IMR-90 (cell line): ENCODE measurements at regions not wholly inside any gene's neighbourhood (a gene's known extent, or its start where the extent isn't known, plus 50 kb on each side); places are given as distances from the start of the nearest gene placed in this dataset.

Source experiments
- ATAC-seq: fragments of 200-7000 bp; cut with Tn5 transposase; 2 replicates; pipeline ENCODE4 v1.9.1; 2020; ENCODE audit warnings: low read depth, mild to moderate bottlenecking, moderate library complexity
- BruUV-seq: library from RNA; stranded (reverse); fragments of 400-500 nt; replicated peaks from 2 replicates; lab custom pipeline; 2021; lab: Mats Ljungman, UMichigan
- CTCF ChIA-PET: fragments of 300-600 bp; formaldehyde crosslinking; extraction: SDS; loops from one replicate; lab custom pipeline; 2021; ENCODE audit warnings: antibody characterized with exemption; lab: Yijun Ruan, JAX
- POLR2A ChIA-PET: fragments of 300-600 bp; sonication (Branson Sonifier 250); formaldehyde crosslinking; loops from one replicate; lab custom pipeline; 2022; ENCODE audit warnings: antibody characterized with exemption; ENCODE audit not compliant: unreplicated experiment; lab: Charles Lee
- DNase-seq: peaks from one replicate; pipeline ENCODE4 v3.0.0; 2013
- H2AFZ ChIP-seq: replicated peaks from 2 replicates; pipeline ENCODE3; 2013; ENCODE audit warnings: low read length, mild to moderate bottlenecking; ENCODE audit not compliant: poor library complexity
- H2AK5ac ChIP-seq: 2 replicates; pipeline ENCODE4 v1.6.1; 2013; ENCODE audit warnings: low read depth, low read length, inconsistent platforms
- H2AK9ac ChIP-seq: replicated peaks from 2 replicates; pipeline ENCODE3; 2013; ENCODE audit warnings: mild to moderate bottlenecking, low read depth, low read length, moderate library complexity; ENCODE audit not compliant: poor library complexity
- H2BK120ac ChIP-seq: 2 replicates; pipeline ENCODE4 v1.6.1; 2013; ENCODE audit warnings: low read depth, low read length, inconsistent platforms
- H2BK15ac ChIP-seq: 3 replicates; pipeline ENCODE4 v1.6.1; 2013; ENCODE audit warnings: low read depth, low read length, inconsistent platforms
- H2BK20ac ChIP-seq: 2 replicates; pipeline ENCODE4 v1.6.1; 2013; ENCODE audit warnings: low read depth, mild to moderate bottlenecking, inconsistent platforms, low read length, moderate library complexity
- H2BK5ac ChIP-seq: 2 replicates; pipeline ENCODE4 v1.6.1; 2013; ENCODE audit warnings: mild to moderate bottlenecking, low read depth, low read length, inconsistent platforms; ENCODE audit not compliant: poor library complexity, severe bottlenecking
- H3K14ac ChIP-seq: replicated peaks from 2 replicates; pipeline ENCODE4 v1.6.1; 2013; ENCODE audit warnings: low read depth, low read length, inconsistent platforms
- H3K18ac ChIP-seq: 2 replicates; pipeline ENCODE4 v1.6.1; 2013; ENCODE audit warnings: low read depth, low read length, control low read depth
- H3K23ac ChIP-seq: 2 replicates; pipeline ENCODE4 v1.6.1; 2013; ENCODE audit warnings: low read depth, low read length, inconsistent platforms
- H3K27ac ChIP-seq: 2 replicates; pipeline ENCODE4 v1.5.1; 2013; ENCODE audit warnings: mild to moderate bottlenecking, control low read depth, low read length; ENCODE audit not compliant: insufficient read depth
- H3K27me3 ChIP-seq: 2 replicates; pipeline ENCODE4 v1.6.1; 2013; ENCODE audit warnings: low read length; ENCODE audit not compliant: control insufficient read depth, insufficient read depth
- H3K36me3 ChIP-seq: 2 replicates; pipeline ENCODE4 v1.6.1; 2013; ENCODE audit warnings: low read length, mixed read lengths; ENCODE audit not compliant: control insufficient read depth, insufficient read depth
- H3K4ac ChIP-seq: 2 replicates; pipeline ENCODE4 v1.6.1; 2013; ENCODE audit warnings: low read depth, low read length, inconsistent platforms
- H3K4me1 ChIP-seq: 2 replicates; pipeline ENCODE4 v1.6.1; 2013; ENCODE audit warnings: low read length, mixed read lengths; ENCODE audit not compliant: control insufficient read depth, insufficient read depth
- H3K4me2 ChIP-seq: 2 replicates; pipeline ENCODE4 v1.6.1; 2013; ENCODE audit warnings: low read depth, mild to moderate bottlenecking, control low read depth, low read length, moderate library complexity
- H3K4me3 ChIP-seq: 2 replicates; pipeline ENCODE4 v1.5.1; 2013; ENCODE audit warnings: low read depth, mild to moderate bottlenecking, control low read depth, low read length, moderate library complexity; ENCODE audit not compliant: insufficient read depth
- H3K56ac ChIP-seq: 2 replicates; pipeline ENCODE4 v1.6.1; 2013; ENCODE audit warnings: low read length, inconsistent platforms; ENCODE audit not compliant: insufficient read depth; ENCODE audit errors: extremely low read depth
- H3K79me1 ChIP-seq, 2 experiments: 2 replicates each; pipeline ENCODE4 v1.6.1; 2013; ENCODE audit warnings: low read length in 2 of 2, inconsistent platforms in 1 of 2, low read depth in 1 of 2
- H3K9ac ChIP-seq: 2 replicates; pipeline ENCODE4 v1.6.1; 2013; ENCODE audit warnings: low read depth, low read length, control low read depth
- H3K9me1 ChIP-seq: 2 replicates; pipeline ENCODE4 v1.6.1; 2013; ENCODE audit warnings: low read length, inconsistent platforms; ENCODE audit not compliant: insufficient read depth
- H3K9me3 ChIP-seq: 2 replicates; pipeline ENCODE4 v1.6.1; 2013; ENCODE audit warnings: low read length; ENCODE audit not compliant: control insufficient read depth, insufficient read depth
- H4K20me1 ChIP-seq: 2 replicates; pipeline ENCODE4 v1.6.1; 2013; ENCODE audit warnings: low read length, inconsistent platforms; ENCODE audit not compliant: insufficient read depth
- H4K5ac ChIP-seq: 2 replicates; pipeline ENCODE4 v1.6.1; 2013; ENCODE audit warnings: mild to moderate bottlenecking, low read depth, low read length, control low read depth
- H4K8ac ChIP-seq, 2 experiments: 2 replicates each; pipeline ENCODE4 v1.6.1; 2013; ENCODE audit warnings: low read depth in 2 of 2, low read length in 2 of 2, control low read depth in 1 of 2, inconsistent platforms in 1 of 2
- H4K91ac ChIP-seq: 2 replicates; pipeline ENCODE4 v1.6.1; 2013; ENCODE audit warnings: low read depth, low read length, inconsistent platforms; ENCODE audit not compliant: insufficient read depth
- BHLHE40 ChIP-seq: fragments of 150-350 bp; IDR thresholded peaks from 2 replicates; pipeline ENCODE4 v1.6.1; 2016; ENCODE audit warnings: mild to moderate bottlenecking, low read depth, low read length
- CEBPB ChIP-seq: IDR thresholded peaks from 2 replicates; pipeline ENCODE4 v1.6.1; 2012; ENCODE audit warnings: low read depth, low read length, improper control_type of control experiment
- CHD1 ChIP-seq: IDR thresholded peaks from 2 replicates; pipeline ENCODE4 v1.6.1; 2012; ENCODE audit warnings: low read depth, low read length, improper control_type of control experiment
- ELK1 ChIP-seq: fragments of 150-350 bp; IDR thresholded peaks from 2 replicates; pipeline ENCODE4 v1.6.1; 2016; ENCODE audit warnings: low read depth, mild to moderate bottlenecking, low read length, moderate library complexity, borderline replicate concordance
- FOS ChIP-seq: fragments of 150-350 bp; IDR thresholded peaks from 2 replicates; pipeline ENCODE4 v1.6.1; 2016; ENCODE audit warnings: low read depth, low read length
- MAFK ChIP-seq: IDR thresholded peaks from 2 replicates; pipeline ENCODE4 v1.6.1; 2012; ENCODE audit warnings: low read depth, low read length, improper control_type of control experiment
- MAZ ChIP-seq: IDR thresholded peaks from 2 replicates; pipeline ENCODE4 v1.6.1; 2012; ENCODE audit warnings: low read depth, mild to moderate bottlenecking, low read length, improper control_type of control experiment, moderate library complexity, borderline replicate concordance
- MXI1 ChIP-seq: IDR thresholded peaks from 2 replicates; pipeline ENCODE4 v1.6.1; 2012; ENCODE audit warnings: low read depth, mild to moderate bottlenecking, low read length, moderate library complexity, borderline replicate concordance
- NFE2L2 ChIP-seq: fragments of 150-350 bp; IDR thresholded peaks from 2 replicates; pipeline ENCODE4 v1.6.1; 2016; ENCODE audit warnings: low read depth, mild to moderate bottlenecking, low read length
- POLR2A ChIP-seq: IDR thresholded peaks from 2 replicates; pipeline ENCODE4 v1.6.1; 2012; ENCODE audit warnings: mild to moderate bottlenecking, low read depth, low read length
- RAD21 ChIP-seq: IDR thresholded peaks from 2 replicates; pipeline ENCODE4 v1.6.1; 2012; ENCODE audit warnings: low read length, improper control_type of control experiment
- RCOR1 ChIP-seq: IDR thresholded peaks from 2 replicates; pipeline ENCODE4 v1.6.1; 2012; ENCODE audit warnings: mild to moderate bottlenecking, low read length, improper control_type of control experiment; ENCODE audit not compliant: insufficient replicate concordance
- RFX5 ChIP-seq: IDR thresholded peaks from 2 replicates; pipeline ENCODE4 v1.8.0; 2012; ENCODE audit warnings: low read depth, mild to moderate bottlenecking, low read length, moderate library complexity
- SMC3 ChIP-seq: fragments of 150-350 bp; IDR thresholded peaks from 2 replicates; pipeline ENCODE4 v1.6.1; 2016; ENCODE audit warnings: low read depth, mild to moderate bottlenecking, antibody characterized with exemption, low read length, moderate library complexity
- WGBS, 2 experiments: methylation state at CpG; one replicate each; pipeline versions ENCODE4 v1.1.5 to v1.1.7; 2013; ENCODE audit warnings: missing lambda C conversion rate in 2 of 2; ENCODE audit not compliant: insufficient read length in 1 of 2; ENCODE audit errors: extremely low coverage in 2 of 2; 5-methylcytosine and 5-hydroxymethylcytosine counted together
- dilution Hi-C: fragments of 300-500 bp; cut with HindIII; formaldehyde crosslinking; loops from one replicate; pipeline ENCODE4 v1.14.3; 2018; ENCODE audit warnings: low sequenced_read_pairs; ENCODE audit not compliant: unreplicated experiment
- in situ Hi-C: fragments of 300-500 bp; cut with MboI; formaldehyde crosslinking; loops from 3 replicates; pipeline ENCODE4 v1.14.3; 2019; ENCODE audit warnings: low sequenced_read_pairs, inconsistent platforms, mixed read lengths
- intact Hi-C: fragments of 100-400 bp; cut with micrococcal nuclease; formaldehyde crosslinking; loops from 2 replicates; pipeline ENCODE4 v1.10.0; 2022
- TF ChIP-seq, protein P1 (sequence below): conservative IDR thresholded peaks from 2 replicates; pipeline ENCODE4 v1.5.1; 2012; ENCODE audit warnings: mild to moderate bottlenecking, low read depth, low read length, improper control_type of control experiment
- TF ChIP-seq, protein P2 (sequence below): fragments of 150-350 bp; IDR thresholded peaks from 2 replicates; pipeline ENCODE4 v1.6.1; 2017; ENCODE audit warnings: mild to moderate bottlenecking, antibody characterized with exemption, low read length, low read depth

GRCh38 chr16:86680162-86680561 lies 101.8 kb downstream of the FOXL1 start:
- Histone ChIP-seq H3K56ac (peak overlapping the region; percentile 39; the same call in 1 of the 2 replicates), H3K4me1 (peaks cover 8% of the 10 kb centered on the region), H2BK5ac (peak overlapping the region; percentile 76), H3K9me1 (no peaks in the 10 kb centered on the region; the same call in none of the 2 replicates), H2BK15ac (peak overlapping the region; percentile 75; the same call in 2 of the 3 replicates), H4K91ac (no peak overlapping the region; the same call in 1 of the 2 replicates), H3K27me3 (no peaks in the 10 kb centered on the region; the same call in 1 of the 2 replicates), H4K5ac (no peak overlapping the region), H3K4me2 (peak overlapping the region; percentile 28; the same call in 1 of the 2 replicates), H2BK20ac (peak overlapping the region; percentile 90), H2AFZ (no peak overlapping the region), H3K27ac (no peak overlapping the region), H3K4me3 (no peak overlapping the region), H3K18ac (no peak overlapping the region; the same call in 1 of the 2 replicates), H2AK5ac (peak overlapping the region; percentile 87; the same call in 1 of the 2 replicates), H2BK120ac (peak overlapping the region; percentile 81), H3K9me3 (no peaks in the 10 kb centered on the region), H4K8ac (peak overlapping the region; percentile 51 to 74; a peak in 3 of 4 replicates), H4K20me1 (no peaks in the 10 kb centered on the region), H3K23ac (peak overlapping the region; percentile 26; the same call in 1 of the 2 replicates), H2AK9ac (peak overlapping the region; percentile 35), H3K36me3 (no peaks in the 10 kb centered on the region), H3K14ac (no peak overlapping the region; the same call in 1 of the 2 replicates), H3K79me1 (no peaks in the 10 kb centered on the region; a peak in 1 of 4 replicates), H3K9ac (no peak overlapping the region), H3K4ac (peak overlapping the region; percentile 83; the same call in 1 of the 2 replicates)
- no peak for TF ChIP-seq NFE2L2
- TF ChIP-seq, protein P1, sequence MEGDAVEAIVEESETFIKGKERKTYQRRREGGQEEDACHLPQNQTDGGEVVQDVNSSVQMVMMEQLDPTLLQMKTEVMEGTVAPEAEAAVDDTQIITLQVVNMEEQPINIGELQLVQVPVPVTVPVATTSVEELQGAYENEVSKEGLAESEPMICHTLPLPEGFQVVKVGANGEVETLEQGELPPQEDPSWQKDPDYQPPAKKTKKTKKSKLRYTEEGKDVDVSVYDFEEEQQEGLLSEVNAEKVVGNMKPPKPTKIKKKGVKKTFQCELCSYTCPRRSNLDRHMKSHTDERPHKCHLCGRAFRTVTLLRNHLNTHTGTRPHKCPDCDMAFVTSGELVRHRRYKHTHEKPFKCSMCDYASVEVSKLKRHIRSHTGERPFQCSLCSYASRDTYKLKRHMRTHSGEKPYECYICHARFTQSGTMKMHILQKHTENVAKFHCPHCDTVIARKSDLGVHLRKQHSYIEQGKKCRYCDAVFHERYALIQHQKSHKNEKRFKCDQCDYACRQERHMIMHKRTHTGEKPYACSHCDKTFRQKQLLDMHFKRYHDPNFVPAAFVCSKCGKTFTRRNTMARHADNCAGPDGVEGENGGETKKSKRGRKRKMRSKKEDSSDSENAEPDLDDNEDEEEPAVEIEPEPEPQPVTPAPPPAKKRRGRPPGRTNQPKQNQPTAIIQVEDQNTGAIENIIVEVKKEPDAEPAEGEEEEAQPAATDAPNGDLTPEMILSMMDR = no peak
- TF ChIP-seq, protein P2, sequence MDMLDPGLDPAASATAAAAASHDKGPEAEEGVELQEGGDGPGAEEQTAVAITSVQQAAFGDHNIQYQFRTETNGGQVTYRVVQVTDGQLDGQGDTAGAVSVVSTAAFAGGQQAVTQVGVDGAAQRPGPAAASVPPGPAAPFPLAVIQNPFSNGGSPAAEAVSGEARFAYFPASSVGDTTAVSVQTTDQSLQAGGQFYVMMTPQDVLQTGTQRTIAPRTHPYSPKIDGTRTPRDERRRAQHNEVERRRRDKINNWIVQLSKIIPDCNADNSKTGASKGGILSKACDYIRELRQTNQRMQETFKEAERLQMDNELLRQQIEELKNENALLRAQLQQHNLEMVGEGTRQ = no peak
- no peak for TF ChIP-seq ELK1
- TF ChIP-seq CEBPB = peak; percentile 31; the same call in 1 of the 2 replicates
- no peak for TF ChIP-seq CHD1
- no peak for TF ChIP-seq RCOR1
- no peak for TF ChIP-seq MAZ
- no peak for TF ChIP-seq RFX5
- TF ChIP-seq BHLHE40 = no peak
- TF ChIP-seq FOS = peak; percentile 36; the same call in 1 of the 2 replicates
- no peak for TF ChIP-seq MAFK
- TF ChIP-seq POLR2A = no peak
- no peak for TF ChIP-seq SMC3
- no peak for TF ChIP-seq MXI1
- peak; percentile 19; the same call in 1 of the 2 replicates for TF ChIP-seq RAD21
- WGBS, 2 experiments = no CpG with 5 or more reads among the region's 5 CpGs
- in situ Hi-C loops (no loop called here), dilution Hi-C loops (no loop called here), intact Hi-C loops (no loop called here)
- BruUV-seq = no TSS peak
- ChIA-PET POLR2A (interaction anchor here (0.6 kb wide), 1 partner anchor 108 kb away, joined by 3 read pairs; no protein-coding TSS in a partner anchor), CTCF (no interaction called here)
- DNase-seq (peak; percentile 85), ATAC-seq (peak; percentile 88)
